GM19324 (cell line): ENCODE measurements at regions not wholly inside any gene's neighbourhood (a gene's known extent, or its start where the extent isn't known, plus 50 kb on each side); places are given as distances from the start of the nearest gene placed in this dataset.

Source experiments
- ATAC-seq: cut with Tn5 transposase; IDR thresholded peaks from one replicate; pipeline ENCODE4 v1.9.1; 2021; ENCODE audit warnings: mild to moderate bottlenecking, moderate library complexity; ENCODE audit not compliant: unreplicated experiment, low FRiP score

- ATAC-seq = no peak
Observed at GRCh38 chr5:77846422-77847128, 70.4 kb upstream of the TBCA start.

GRCh38 chr5:77845324-77845646 is 69.1 kb upstream of the TBCA start:
- no peak for ATAC-seq

- no peak for ATAC-seq
Observed at GRCh38 chr5:77844623-77845323, 68.6 kb upstream of the TBCA start.

- ATAC-seq = no peak
Observed at GRCh38 chr5:77844373-77844622, 68.2 kb upstream of the TBCA start.

GRCh38 chr5:77843570-77844372 is 67.6 kb upstream of the TBCA start:
- no peak for ATAC-seq

GRCh38 chr5:77842243-77842642 is 66.1 kb upstream of the TBCA start:
- ATAC-seq = no peak

- no peak for ATAC-seq
Observed at GRCh38 chr5:77841616-77842015, 65.5 kb upstream of the TBCA start.

GRCh38 chr5:77840930-77841329 is 64.8 kb upstream of the TBCA start:
- no peak for ATAC-seq

GRCh38 chr5:77839691-77840090 is 63.6 kb upstream of the TBCA start:
- no peak for ATAC-seq

- no peak for ATAC-seq
Observed at GRCh38 chr5:77832938-77833337, 56.8 kb upstream of the TBCA start.

- ATAC-seq = no peak
Observed at GRCh38 chr5:77832166-77832770, 56.1 kb upstream of the TBCA start.

- no peak for ATAC-seq
Observed at GRCh38 chr5:77828445-77828844, 52.3 kb upstream of the TBCA start.
